Stimulated activated naive B cell treated with anti-CD40 and anti-IgM and Interleukin-4, amounts not matched to agents 10 μg/mL and 1 μg/mL and 100 μg/mL, for 72 hours (primary cell): ENCODE measurements at regions not wholly inside any gene's neighbourhood (a gene's known extent, or its start where the extent isn't known, plus 50 kb on each side); places are given as distances from the start of the nearest gene placed in this dataset.
A peak's percentile ranks its signal among the peaks of the same experiment; 100 is the strongest.

ENCODE experiments used
- ATAC-seq, 2 donors: fragments of 150-1000 bp; cut with Tn5 transposase; replicated peaks; 2 replicates each; pipeline ENCODE4 v1.10.0; 2021; ENCODE audit warnings: moderate library complexity in 1 of 2
- DNase-seq: peaks from one replicate; pipeline ENCODE4 v3.0.0; 2021
- H3K27ac Mint-ChIP-seq: one replicate; pipeline ENCODE4 v1.8.0; 2022; ENCODE audit warnings: mild to moderate bottlenecking, mixed read lengths
- H3K27me3 Mint-ChIP-seq, 2 donors: one replicate each; pipeline ENCODE4 v1.8.0; 2022; ENCODE audit warnings: mixed read lengths in 2 of 2
- H3K36me3 Mint-ChIP-seq, 2 donors: one replicate each; pipeline ENCODE4 v1.8.0; 2022; ENCODE audit warnings: mixed read lengths in 2 of 2, mild to moderate bottlenecking in 1 of 2
- H3K4me1 Mint-ChIP-seq, 2 donors: one replicate each; pipeline ENCODE4 v1.8.0; 2022; ENCODE audit warnings: mixed read lengths in 2 of 2, mild to moderate bottlenecking in 1 of 2
- H3K4me3 Mint-ChIP-seq, 2 donors: one replicate each; pipeline ENCODE4 v1.8.0; 2022; ENCODE audit warnings: mild to moderate bottlenecking in 2 of 2, mixed read lengths in 2 of 2, moderate library complexity in 1 of 2
- H3K9me3 Mint-ChIP-seq, 2 donors: one replicate each; pipeline ENCODE4 v1.8.0; 2022; ENCODE audit warnings: mixed read lengths in 2 of 2, mild to moderate bottlenecking in 1 of 2

DNA sequence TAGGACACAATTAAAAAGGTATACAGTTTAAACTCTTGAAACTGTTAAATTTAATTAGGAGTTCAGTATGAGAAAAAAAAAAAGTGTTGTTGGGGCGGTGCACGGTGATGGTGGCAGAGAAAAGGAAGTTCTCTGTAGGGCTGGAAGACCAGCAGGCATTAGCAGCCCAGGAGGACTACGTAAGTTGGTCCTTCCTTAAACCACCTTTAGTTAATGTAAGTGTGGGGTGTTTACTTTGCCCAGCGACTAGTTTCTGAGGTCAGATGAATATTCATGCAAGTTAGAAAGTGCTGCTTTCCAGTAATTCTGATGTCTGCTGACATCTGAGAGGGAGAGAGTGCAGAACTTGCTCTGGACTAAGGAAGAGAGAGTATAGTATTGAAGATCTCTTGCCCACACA is 54.9 kb downstream of the NKX2-1 start:
- DNase-seq, result no peak
- Mint-ChIP-seq H3K9me3 (peaks cover 0 to 1% of the 10 kb centered on the region in 2 donors), H3K4me1 (no peaks in the 10 kb centered on the region), H3K27ac (no peak overlapping the region), H3K36me3 (no peaks in the 10 kb centered on the region), H3K4me3 (no peak overlapping the region), H3K27me3 (peaks cover 4 to 11% of the 10 kb centered on the region in 2 donors)
- ATAC-seq, result no peak

DNA sequence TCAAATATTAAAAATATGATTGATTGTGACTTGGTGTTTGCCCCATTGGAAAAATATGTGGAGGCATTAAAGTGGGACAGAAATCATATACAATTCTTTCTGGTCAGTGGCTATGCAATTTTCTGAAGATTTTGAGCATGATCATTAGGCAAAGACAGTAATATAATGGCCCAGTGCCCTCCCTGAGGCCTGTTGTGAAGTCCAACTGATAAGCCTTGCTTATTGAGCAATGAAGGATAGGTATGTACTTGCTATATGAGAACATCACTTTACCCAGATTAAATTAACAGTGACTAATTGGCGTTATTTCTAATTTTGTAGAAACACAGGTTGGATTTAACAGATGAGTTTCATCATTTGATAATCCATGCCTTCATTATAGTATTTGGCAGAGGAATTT is 57.1 kb downstream of the NKX2-1 start:
- H3K9me3 Mint-ChIP-seq, result peaks cover 0 to 1% of the 10 kb centered on the region in 2 donors
- peaks cover 6 to 23% of the 10 kb centered on the region in 2 donors for H3K27me3 Mint-ChIP-seq
- H3K4me3 Mint-ChIP-seq, result no peak overlapping the region
- DNase-seq (no peak), ATAC-seq (no peak)
- no peaks in the 10 kb centered on the region for H3K4me1 Mint-ChIP-seq
- no peaks in the 10 kb centered on the region for H3K36me3 Mint-ChIP-seq
- H3K27ac Mint-ChIP-seq, result no peak overlapping the region

DNA sequence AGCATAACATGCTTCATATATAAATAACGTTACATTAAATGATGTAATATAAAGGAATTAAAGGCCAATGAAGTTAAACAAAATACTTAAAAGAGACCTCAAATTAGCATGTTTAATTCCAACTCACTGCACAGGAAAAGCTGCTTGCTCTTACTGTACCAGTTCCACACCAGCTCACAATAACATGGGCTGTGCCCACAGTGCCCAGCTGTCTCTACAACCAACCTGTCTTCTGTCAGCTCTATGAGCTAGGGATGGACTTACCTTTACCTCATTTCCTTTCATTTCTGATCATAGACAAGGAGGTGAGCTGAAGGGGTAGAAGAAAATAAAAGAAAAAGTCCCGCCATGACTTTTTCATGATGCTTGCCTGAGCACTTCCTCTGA is 64.8 kb downstream of the NKX2-1 start:
- no peak for ATAC-seq
- H3K27me3 Mint-ChIP-seq, result peaks cover 8 to 18% of the 10 kb centered on the region in 2 donors

DNA sequence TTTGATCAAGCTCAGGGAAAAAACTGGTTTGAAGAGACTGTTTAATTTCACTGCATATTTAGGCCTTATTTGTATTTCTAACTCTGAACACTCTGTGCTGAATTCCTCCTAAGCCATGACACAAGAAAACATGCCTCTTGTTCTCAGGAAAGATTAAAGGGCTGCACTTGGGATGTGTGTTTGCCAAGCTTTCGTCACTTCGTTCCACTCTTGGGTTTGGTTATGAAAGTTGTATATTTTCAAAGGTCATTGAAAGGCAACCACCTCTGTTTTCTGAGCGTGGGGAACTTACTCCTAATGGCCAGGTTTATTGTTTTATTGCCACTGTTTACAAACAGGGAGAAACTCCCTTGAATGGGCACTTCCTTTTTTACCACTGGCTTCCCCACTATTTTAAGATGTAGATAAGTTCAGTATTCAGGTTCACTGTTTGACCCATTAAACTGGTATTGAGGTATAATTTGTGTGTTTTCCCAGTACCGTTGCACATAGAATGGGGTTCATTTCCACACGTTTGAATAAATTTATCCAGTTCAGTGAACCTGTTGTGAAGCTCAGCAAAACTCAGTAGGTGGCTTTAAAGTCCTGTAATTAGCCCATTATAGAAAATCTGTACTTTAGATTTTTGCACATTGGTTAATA is 65.3 kb downstream of the NKX2-1 start:
- Mint-ChIP-seq H3K36me3 (no peaks in the 10 kb centered on the region), H3K27ac (no peak overlapping the region), H3K4me1 (no peaks in the 10 kb centered on the region), H3K9me3 (no peaks in the 10 kb centered on the region), H3K4me3 (no peak overlapping the region), H3K27me3 (peaks cover 8 to 12% of the 10 kb centered on the region in 2 donors)
- no peak for DNase-seq
- ATAC-seq, result no peak

More for the DNA sequence above, 64.8 kb downstream of the NKX2-1 start:
- DNase-seq, result no peak
- H3K9me3 Mint-ChIP-seq, result no peaks in the 10 kb centered on the region
- H3K27ac Mint-ChIP-seq, result no peak overlapping the region
- no peaks in the 10 kb centered on the region for H3K36me3 Mint-ChIP-seq
- no peaks in the 10 kb centered on the region for H3K4me1 Mint-ChIP-seq
- no peak overlapping the region for H3K4me3 Mint-ChIP-seq

DNA sequence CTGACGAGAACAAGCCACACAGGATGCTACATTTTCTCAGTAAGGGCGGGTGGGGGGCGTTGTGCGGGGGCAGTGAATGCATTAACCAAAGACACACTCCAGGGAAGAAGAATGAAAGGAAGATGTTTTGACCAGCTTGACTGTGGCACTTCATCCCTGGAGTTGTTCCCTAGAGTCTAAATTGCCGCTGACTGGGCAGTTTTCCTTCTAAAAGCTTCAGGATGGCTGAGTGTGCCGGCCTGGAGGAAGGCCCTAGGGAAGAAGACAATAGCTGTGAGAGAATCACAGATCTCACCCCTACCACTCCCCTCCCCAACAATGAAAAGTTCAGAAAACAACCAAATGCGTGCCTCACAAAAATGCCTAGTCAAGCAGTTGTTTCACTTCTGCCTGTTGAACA is 67.2 kb downstream of the NKX2-1 start:
- H3K4me3 Mint-ChIP-seq, result no peak overlapping the region
- H3K27ac Mint-ChIP-seq, result no peak overlapping the region
- ATAC-seq (no peak), DNase-seq (no peak)
- H3K9me3 Mint-ChIP-seq, result no peaks in the 10 kb centered on the region
- H3K36me3 Mint-ChIP-seq, result no peaks in the 10 kb centered on the region
- H3K4me1 Mint-ChIP-seq, result no peaks in the 10 kb centered on the region
- H3K27me3 Mint-ChIP-seq, result peaks cover 5% of the 10 kb centered on the region in 2 donors

DNA sequence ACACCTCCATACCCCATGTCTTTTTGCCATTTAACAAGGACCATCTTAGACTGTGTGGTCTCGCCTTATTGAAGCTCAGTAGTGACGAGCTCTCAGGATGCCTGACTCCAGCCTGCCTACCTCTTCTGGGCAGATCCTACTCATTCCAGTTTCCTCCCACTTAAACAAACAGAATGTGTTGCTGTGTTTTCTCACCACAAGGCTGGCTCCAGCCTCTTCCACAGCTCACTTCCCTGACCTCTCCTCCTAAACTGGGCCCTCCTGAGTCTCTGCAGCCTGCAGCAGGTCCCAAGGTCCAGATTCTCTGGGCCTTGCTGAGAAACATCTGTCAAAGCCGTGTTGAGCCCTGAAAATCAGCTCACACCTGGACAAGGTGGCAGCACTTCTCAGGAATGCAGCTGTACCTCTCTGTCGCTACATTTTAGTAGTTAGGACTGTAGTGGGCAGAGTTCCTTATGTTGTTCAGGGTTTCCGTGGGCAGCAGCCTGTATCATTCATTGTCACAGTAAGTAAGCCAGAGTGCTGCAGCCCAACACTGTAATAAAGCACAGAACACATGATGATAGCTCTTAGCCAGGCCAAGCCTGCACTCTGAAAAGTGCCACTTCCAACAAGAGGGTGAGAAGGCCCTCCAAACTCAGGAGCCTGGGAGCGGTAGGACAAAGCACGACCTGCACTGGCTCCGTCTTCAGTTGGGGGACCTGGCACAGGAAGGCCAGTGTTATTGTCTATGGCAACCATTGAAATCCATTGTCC is 68.5 kb downstream of the NKX2-1 start:
- H3K9me3 Mint-ChIP-seq, result no peaks in the 10 kb centered on the region
- DNase-seq (no peak), ATAC-seq (peak in 1 of 2 donors; percentile 10)
- H3K4me3 Mint-ChIP-seq, result no peak overlapping the region
- H3K4me1 Mint-ChIP-seq, result no peaks in the 10 kb centered on the region
- H3K36me3 Mint-ChIP-seq, result no peaks in the 10 kb centered on the region
- peaks cover 3 to 5% of the 10 kb centered on the region in 2 donors for H3K27me3 Mint-ChIP-seq
- no peak overlapping the region for H3K27ac Mint-ChIP-seq

DNA sequence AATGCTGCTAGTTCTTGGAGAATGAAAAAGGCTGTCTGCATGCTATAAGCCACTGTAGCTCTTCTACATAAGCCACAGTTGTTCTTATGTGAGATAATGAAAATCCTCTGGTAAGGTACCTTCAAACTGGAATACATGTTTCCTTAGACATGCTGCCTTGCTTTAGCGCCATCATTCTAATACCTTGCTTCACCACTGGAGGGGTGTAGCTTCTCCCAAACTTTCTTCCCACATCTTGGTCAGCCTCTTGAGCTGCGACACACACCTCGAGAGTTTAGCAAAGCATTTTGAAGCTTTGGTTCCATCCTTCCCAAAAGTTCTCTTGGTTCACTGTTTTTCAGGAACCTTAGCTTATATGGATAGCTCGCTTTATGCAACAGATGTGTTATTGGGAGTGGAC is 69.5 kb downstream of the NKX2-1 start:
- DNase-seq (no peak), ATAC-seq (no peak)
- H3K36me3 Mint-ChIP-seq, result no peaks in the 10 kb centered on the region
- no peaks in the 10 kb centered on the region for H3K4me1 Mint-ChIP-seq
- H3K27ac Mint-ChIP-seq, result no peak overlapping the region
- H3K9me3 Mint-ChIP-seq, result no peaks in the 10 kb centered on the region
- H3K4me3 Mint-ChIP-seq, result no peak overlapping the region
- H3K27me3 Mint-ChIP-seq, result peaks cover 5 to 6% of the 10 kb centered on the region in 2 donors

DNA sequence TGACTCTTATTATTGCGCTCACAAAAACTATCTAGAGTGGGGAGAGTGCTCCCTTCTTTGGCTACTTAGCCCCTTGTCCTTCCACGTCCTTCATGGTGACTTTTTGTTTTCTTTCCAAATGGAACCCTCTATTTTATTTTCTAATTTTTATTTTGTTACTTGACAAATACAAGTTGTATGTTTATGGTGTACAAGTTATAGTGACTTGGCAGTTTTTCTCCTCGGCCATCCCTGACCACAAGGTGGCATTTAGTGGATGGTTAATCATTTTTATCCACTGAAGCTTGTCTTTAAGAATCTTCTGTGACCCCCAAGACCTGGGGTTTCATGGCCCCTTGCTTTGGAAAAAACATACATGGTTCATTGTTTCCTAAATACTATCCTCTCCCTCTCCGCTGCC is 70.1 kb downstream of the NKX2-1 start:
- H3K9me3 Mint-ChIP-seq, result no peaks in the 10 kb centered on the region
- H3K36me3 Mint-ChIP-seq, result no peaks in the 10 kb centered on the region
- H3K4me3 Mint-ChIP-seq, result no peak overlapping the region
- no peaks in the 10 kb centered on the region for H3K4me1 Mint-ChIP-seq
- DNase-seq (no peak), ATAC-seq (no peak)
- peaks cover 5 to 7% of the 10 kb centered on the region in 2 donors for H3K27me3 Mint-ChIP-seq
- no peak overlapping the region for H3K27ac Mint-ChIP-seq

DNA sequence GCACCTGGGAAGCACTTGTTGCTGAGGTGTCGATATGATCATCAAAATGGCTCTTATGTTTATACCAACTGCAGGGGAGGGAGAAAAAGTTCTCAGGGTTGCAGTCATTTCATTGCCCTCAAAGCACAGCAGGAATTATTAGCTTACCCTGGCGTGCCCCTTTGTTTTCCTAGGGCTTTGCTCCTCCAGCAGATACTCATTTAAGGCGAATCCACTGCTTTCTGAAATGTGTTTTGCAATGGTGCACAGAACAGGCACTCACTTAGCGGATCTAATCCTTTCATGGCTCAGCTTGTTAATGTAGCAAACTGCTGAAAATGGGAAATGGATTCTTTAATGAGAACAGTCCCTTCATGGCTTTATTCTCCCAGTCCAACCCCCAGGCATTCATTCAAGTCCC is 76.7 kb downstream of the NKX2-1 start:
- peaks cover 7 to 12% of the 10 kb centered on the region in 2 donors for H3K27me3 Mint-ChIP-seq
- no peak overlapping the region for H3K4me3 Mint-ChIP-seq
- H3K4me1 Mint-ChIP-seq, result no peaks in the 10 kb centered on the region
- ATAC-seq (no peak), DNase-seq (no peak)
- H3K27ac Mint-ChIP-seq, result no peak overlapping the region
- peaks cover 0 to 1% of the 10 kb centered on the region in 2 donors for H3K9me3 Mint-ChIP-seq
- no peaks in the 10 kb centered on the region for H3K36me3 Mint-ChIP-seq

DNA sequence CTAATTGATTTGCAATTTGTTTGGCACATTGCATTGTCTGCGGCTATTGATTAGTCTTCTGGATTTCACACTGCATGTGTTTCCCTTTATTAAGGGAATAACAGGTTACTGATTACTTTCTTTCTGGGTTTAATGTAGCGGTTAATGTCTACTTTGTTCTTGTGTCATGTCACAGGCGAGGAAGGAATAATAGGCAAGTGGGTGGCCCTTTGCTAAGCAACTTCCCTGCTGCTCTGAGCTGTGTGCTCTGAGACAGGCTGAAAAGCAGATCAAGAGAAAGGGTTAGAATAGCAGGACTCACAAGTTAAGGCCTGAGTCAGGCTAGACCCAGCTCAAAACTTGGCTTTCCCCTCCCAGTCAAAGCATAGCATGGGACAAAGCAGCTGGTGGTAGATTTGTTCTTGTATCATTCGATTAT is 77.2 kb downstream of the NKX2-1 start:
- no peaks in the 10 kb centered on the region for H3K4me1 Mint-ChIP-seq

DNA sequence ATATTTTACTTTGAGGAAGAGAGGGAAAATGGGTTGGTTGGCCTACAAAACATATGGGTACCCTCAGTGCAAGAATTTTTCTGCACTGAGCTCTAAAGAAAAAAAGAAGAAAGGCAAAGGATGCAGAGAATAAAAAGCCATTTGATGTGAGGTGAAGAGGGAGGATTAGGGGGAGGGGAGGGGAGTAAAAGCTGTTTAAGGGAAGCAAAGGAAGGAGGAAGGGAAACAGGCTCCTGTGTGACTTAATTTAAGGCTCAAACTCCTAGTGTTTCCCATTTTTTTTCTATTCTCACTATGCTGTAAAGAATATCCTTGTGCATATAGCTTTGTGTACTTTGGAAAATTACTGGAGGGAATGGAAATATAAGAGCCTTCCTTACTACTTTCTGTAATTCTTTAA is 78.7 kb downstream of the NKX2-1 start:
- H3K4me3 Mint-ChIP-seq, result no peak overlapping the region
- ATAC-seq (no peak), DNase-seq (no peak)
- H3K36me3 Mint-ChIP-seq, result no peaks in the 10 kb centered on the region
- H3K27ac Mint-ChIP-seq, result no peak overlapping the region
- H3K9me3 Mint-ChIP-seq, result peaks cover 0 to 1% of the 10 kb centered on the region in 2 donors
- H3K27me3 Mint-ChIP-seq, result peaks cover 7 to 12% of the 10 kb centered on the region in 2 donors
- H3K4me1 Mint-ChIP-seq, result no peaks in the 10 kb centered on the region

More for the DNA sequence above, 77.2 kb downstream of the NKX2-1 start:
- Mint-ChIP-seq H3K27ac (no peak overlapping the region), H3K36me3 (no peaks in the 10 kb centered on the region), H3K9me3 (peaks cover 0 to 1% of the 10 kb centered on the region in 2 donors), H3K27me3 (peaks cover 7 to 12% of the 10 kb centered on the region in 2 donors), H3K4me3 (no peak overlapping the region)
- ATAC-seq (no peak), DNase-seq (no peak)

DNA sequence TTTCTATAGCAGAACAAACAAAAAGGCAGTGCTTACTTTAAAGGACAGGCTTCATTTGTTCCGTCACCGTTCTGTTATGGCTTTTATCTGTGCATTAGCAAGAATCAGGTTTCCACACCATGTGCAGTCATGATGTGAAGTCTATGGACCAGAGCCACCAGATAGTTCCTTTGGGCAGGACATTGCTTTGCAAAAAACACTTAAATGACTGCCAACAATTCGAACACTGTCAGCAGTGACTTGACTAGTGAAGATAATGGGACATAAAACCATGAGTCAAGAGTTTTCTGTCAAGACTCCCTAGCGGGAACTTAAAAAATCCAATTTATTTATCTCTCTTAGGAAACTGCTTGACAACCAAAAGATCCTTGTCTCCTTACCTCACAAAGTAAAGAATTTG is 80.3 kb downstream of the NKX2-1 start:
- no peak overlapping the region for H3K27ac Mint-ChIP-seq
- peaks cover 0 to 1% of the 10 kb centered on the region in 2 donors for H3K9me3 Mint-ChIP-seq
- ATAC-seq (no peak), DNase-seq (no peak)
- H3K4me1 Mint-ChIP-seq, result no peaks in the 10 kb centered on the region
- no peaks in the 10 kb centered on the region for H3K36me3 Mint-ChIP-seq
- no peak overlapping the region for H3K4me3 Mint-ChIP-seq
- peaks cover 3 to 12% of the 10 kb centered on the region in 2 donors for H3K27me3 Mint-ChIP-seq

DNA sequence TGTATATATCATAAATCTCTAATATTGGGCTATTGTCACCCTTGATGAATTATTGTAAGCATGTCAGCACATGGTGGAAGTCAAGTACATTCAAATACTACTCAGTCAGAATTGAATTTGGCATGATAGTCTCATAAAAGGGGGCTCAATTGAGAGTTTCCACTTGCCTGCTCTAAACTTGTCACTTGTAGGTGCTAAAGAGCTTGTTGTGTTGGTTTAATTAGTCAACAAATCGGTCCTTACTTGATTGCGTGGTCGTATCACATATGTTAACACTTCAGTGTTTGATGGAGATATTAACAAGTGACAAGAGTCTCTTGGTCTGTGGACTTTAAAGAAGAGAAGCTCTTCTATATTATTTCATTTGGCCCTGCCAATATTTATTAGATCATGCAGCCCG is 81.1 kb downstream of the NKX2-1 start:
- no peaks in the 10 kb centered on the region for H3K36me3 Mint-ChIP-seq
- H3K9me3 Mint-ChIP-seq, result peaks cover 0 to 1% of the 10 kb centered on the region in 2 donors
- H3K27ac Mint-ChIP-seq, result no peak overlapping the region
- no peak overlapping the region for H3K4me3 Mint-ChIP-seq
- ATAC-seq (no peak), DNase-seq (no peak)
- peaks cover 3 to 11% of the 10 kb centered on the region in 2 donors for H3K27me3 Mint-ChIP-seq
- no peaks in the 10 kb centered on the region for H3K4me1 Mint-ChIP-seq

DNA sequence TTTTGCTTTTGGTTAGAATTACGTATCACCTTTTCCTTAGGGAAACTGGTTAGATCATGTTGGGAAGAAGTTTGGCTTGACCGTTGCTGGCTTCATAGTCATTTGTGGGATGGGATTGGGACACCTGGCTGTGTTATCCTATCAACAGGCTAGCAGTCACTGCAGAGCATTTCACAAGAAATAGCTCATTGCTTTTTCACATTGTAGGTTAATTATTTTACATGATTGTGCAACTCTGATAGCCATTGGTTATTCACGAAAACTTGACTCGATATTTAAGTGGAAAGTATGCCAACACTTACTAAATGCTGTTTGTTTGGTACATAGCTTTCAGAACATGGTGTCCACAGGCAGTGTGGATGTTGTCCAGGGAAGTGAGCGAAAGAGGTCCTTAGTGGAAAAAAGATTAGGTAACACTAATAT is 89.4 kb downstream of the NKX2-1 start:
- no peaks in the 10 kb centered on the region for H3K4me1 Mint-ChIP-seq
- no peak overlapping the region for H3K27ac Mint-ChIP-seq
- H3K36me3 Mint-ChIP-seq, result no peaks in the 10 kb centered on the region
- H3K27me3 Mint-ChIP-seq, result no peaks in the 10 kb centered on the region
- no peaks in the 10 kb centered on the region for H3K9me3 Mint-ChIP-seq
- no peak for DNase-seq
- no peak overlapping the region for H3K4me3 Mint-ChIP-seq
- no peak for ATAC-seq

DNA sequence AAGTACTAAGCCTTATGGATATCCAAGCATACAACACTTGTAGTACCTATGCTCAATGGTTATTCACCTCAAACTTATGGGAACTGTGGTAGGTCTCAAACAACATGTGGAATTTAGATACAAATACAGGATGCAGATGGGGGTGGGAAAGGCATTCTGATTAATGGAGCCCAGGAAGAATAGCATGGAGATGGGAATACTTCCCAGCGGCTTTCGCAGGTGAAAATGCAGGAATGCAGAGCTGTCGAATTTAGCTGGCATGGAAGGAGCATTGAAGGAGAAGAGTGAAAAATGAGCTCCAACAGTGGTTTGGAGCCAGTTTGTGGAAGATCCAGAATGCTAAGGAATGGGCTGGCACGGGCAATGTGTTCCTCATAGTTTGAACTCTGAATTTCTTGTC is 89.9 kb downstream of the NKX2-1 start:
- H3K27me3 Mint-ChIP-seq, result no peaks in the 10 kb centered on the region
- H3K4me3 Mint-ChIP-seq, result no peak overlapping the region
- no peak overlapping the region for H3K27ac Mint-ChIP-seq
- no peaks in the 10 kb centered on the region for H3K4me1 Mint-ChIP-seq
- DNase-seq (no peak), ATAC-seq (no peak)
- H3K36me3 Mint-ChIP-seq, result no peaks in the 10 kb centered on the region
- no peaks in the 10 kb centered on the region for H3K9me3 Mint-ChIP-seq
